ENCODE measurements at regions not wholly inside any gene's neighbourhood (a gene's known extent, or its start where the extent isn't known, plus 50 kb on each side); places are given as distances from the start of the nearest gene placed in this dataset.

DNA sequence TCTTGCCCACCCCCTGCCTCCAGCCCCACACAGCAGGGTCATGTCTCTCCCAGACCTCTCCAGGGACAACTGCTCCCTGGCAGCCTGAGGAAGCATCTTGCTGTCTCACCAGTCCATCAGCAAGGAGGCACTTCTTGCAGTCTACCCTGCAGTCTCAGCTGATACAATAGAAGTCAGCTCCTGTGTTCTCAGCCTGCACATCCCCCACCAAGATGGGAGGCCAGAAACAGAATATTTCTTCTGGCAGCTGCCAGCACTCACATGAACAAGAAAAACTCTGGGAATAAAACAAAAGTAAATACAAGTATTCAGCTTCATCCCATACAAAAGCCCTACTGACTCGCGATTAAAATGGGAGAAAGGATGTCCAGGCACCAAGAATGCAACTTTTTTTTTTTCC, 457.4 kb upstream of the PROK2 start:
- POLR2A ChIA-PET: no interaction called here
- CTCF ChIA-PET: no interaction called here
- H3K9me3 ChIP-seq (replicated peaks; ENCODE audit: control insufficient read depth, insufficient read depth, low read length): no peaks in the 10 kb centered on the region
- H3K4me2 ChIP-seq (ENCODE audit: insufficient read depth, low read length): no peak overlapping the region
- dilution Hi-C loops (cut with MboI; ENCODE audit: extremely low pct_ligation_motif_present, low sequenced_read_pairs) (no loop called here), intact Hi-C loops (cut with micrococcal nuclease) (no loop called here)
- H3K9me1 ChIP-seq (replicated peaks; ENCODE audit: control insufficient read depth, extremely low read depth, insufficient read depth, low read length): no peaks in the 10 kb centered on the region
- peaks cover 2% of the 10 kb centered on the region for H3K4me1 ChIP-seq (ENCODE audit: control insufficient read depth, extremely low read depth, insufficient read depth, low read length)
- H3K4me3 ChIP-seq (replicated peaks in 1 of 3; ENCODE audit: insufficient read depth in 1 of 3, low read depth in 1 of 3, low read length in 3 of 3): no peak overlapping the region
- peaks cover 2 to 10% of the 10 kb centered on the region in 2 experiments for H3K27me3 ChIP-seq (ENCODE audit: control insufficient read depth in 2 of 2, insufficient read depth in 2 of 2, low read length in 2 of 2)
- TF ChIP-seq FOS (IDR thresholded peaks at IDR 0.05; ENCODE audit: borderline replicate concordance, insufficient read depth, low read length) (no peak), EZH2 (IDR thresholded peaks at IDR 0.05; ENCODE audit: borderline replicate concordance, low read depth, low read length, severe bottlenecking) (no peak), POLR2A (IDR thresholded peaks at IDR 0.05; ENCODE audit: low read depth, low read length) (no peak), GATA2 (IDR thresholded peaks at IDR 0.05; ENCODE audit: insufficient read depth, insufficient read length, low read depth, low read length) (no peak), POLR2AphosphoS5 (IDR thresholded peaks at IDR 0.05; ENCODE audit: insufficient read depth, low read depth, low read length) (no peak)
- TF ChIP-seq, protein P1, sequence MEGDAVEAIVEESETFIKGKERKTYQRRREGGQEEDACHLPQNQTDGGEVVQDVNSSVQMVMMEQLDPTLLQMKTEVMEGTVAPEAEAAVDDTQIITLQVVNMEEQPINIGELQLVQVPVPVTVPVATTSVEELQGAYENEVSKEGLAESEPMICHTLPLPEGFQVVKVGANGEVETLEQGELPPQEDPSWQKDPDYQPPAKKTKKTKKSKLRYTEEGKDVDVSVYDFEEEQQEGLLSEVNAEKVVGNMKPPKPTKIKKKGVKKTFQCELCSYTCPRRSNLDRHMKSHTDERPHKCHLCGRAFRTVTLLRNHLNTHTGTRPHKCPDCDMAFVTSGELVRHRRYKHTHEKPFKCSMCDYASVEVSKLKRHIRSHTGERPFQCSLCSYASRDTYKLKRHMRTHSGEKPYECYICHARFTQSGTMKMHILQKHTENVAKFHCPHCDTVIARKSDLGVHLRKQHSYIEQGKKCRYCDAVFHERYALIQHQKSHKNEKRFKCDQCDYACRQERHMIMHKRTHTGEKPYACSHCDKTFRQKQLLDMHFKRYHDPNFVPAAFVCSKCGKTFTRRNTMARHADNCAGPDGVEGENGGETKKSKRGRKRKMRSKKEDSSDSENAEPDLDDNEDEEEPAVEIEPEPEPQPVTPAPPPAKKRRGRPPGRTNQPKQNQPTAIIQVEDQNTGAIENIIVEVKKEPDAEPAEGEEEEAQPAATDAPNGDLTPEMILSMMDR (IDR thresholded peaks at IDR 0.05; ENCODE audit: extremely low read depth in 1 of 2, insufficient read depth in 1 of 2, low read depth in 1 of 2, low read length in 2 of 2): no peak
- DNase-seq (ENCODE audit: low read depth, low spot score) (no peak), FAIRE-seq (no peak)
- H2AFZ ChIP-seq (ENCODE audit: low read depth, low read length): no peak overlapping the region
- no peak overlapping the region for H3K27ac ChIP-seq (ENCODE audit: insufficient read depth, low read depth, low read length)
- H3K9ac ChIP-seq (replicated peaks; ENCODE audit: extremely low read depth, insufficient read depth, low read length): no peak overlapping the region
- no TSS peak for BruUV-seq (replicated peaks)
- H3K36me3 ChIP-seq (ENCODE audit: control insufficient read depth in 2 of 2, extremely low read depth in 1 of 2, insufficient read depth in 2 of 2, low read length in 2 of 2): no peaks in the 10 kb centered on the region
- no peaks in the 10 kb centered on the region for H3K79me2 ChIP-seq (ENCODE audit: control insufficient read depth, insufficient read depth, low read length)
- H4K20me1 ChIP-seq (replicated peaks; ENCODE audit: control insufficient read depth, extremely low read depth, insufficient read depth, low read length): no peaks in the 10 kb centered on the region

DNA sequence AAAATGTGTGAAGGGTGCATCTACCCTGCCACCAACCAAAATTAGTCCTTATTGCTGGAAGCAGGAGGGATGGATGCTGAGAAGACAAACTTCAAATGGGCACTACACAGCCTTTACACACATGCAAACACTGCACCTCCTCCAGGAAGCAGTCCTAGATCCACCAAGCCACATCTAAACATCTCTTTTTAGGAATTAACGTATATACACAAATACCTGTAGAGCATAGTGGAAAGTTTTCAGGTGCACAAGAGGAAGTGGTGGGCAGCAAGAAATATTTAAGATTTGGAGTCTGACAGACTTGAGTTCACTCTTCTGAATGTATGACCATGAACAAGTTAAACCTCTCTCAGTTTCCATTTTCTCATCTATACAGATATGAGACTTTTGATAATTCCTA, 456.6 kb upstream of the PROK2 start:
- Histone ChIP-seq H4K20me1 (replicated peaks; ENCODE audit: control insufficient read depth, extremely low read depth, insufficient read depth, low read length) (no peaks in the 10 kb centered on the region), H3K9ac (replicated peaks; ENCODE audit: extremely low read depth, insufficient read depth, low read length) (no peak overlapping the region), H3K27me3 (ENCODE audit: control insufficient read depth in 2 of 2, insufficient read depth in 2 of 2, low read length in 2 of 2) (peaks cover 2 to 10% of the 10 kb centered on the region in 2 experiments), H3K9me3 (replicated peaks; ENCODE audit: control insufficient read depth, insufficient read depth, low read length) (no peaks in the 10 kb centered on the region), H3K4me2 (ENCODE audit: insufficient read depth, low read length) (no peak overlapping the region), H3K79me2 (ENCODE audit: control insufficient read depth, insufficient read depth, low read length) (no peaks in the 10 kb centered on the region), H2AFZ (ENCODE audit: low read depth, low read length) (no peak overlapping the region), H3K36me3 (ENCODE audit: control insufficient read depth in 2 of 2, extremely low read depth in 1 of 2, insufficient read depth in 2 of 2, low read length in 2 of 2) (no peaks in the 10 kb centered on the region), H3K4me1 (ENCODE audit: control insufficient read depth, extremely low read depth, insufficient read depth, low read length) (peaks cover 2% of the 10 kb centered on the region), H3K27ac (ENCODE audit: insufficient read depth, low read depth, low read length) (no peak overlapping the region), H3K4me3 (replicated peaks in 1 of 3; ENCODE audit: insufficient read depth in 1 of 3, low read depth in 1 of 3, low read length in 3 of 3) (no peak overlapping the region), H3K9me1 (replicated peaks; ENCODE audit: control insufficient read depth, extremely low read depth, insufficient read depth, low read length) (no peaks in the 10 kb centered on the region)
- ChIA-PET POLR2A (no interaction called here), CTCF (no interaction called here)
- TF ChIP-seq FOS (IDR thresholded peaks at IDR 0.05; ENCODE audit: borderline replicate concordance, insufficient read depth, low read length): no peak
- no peak for TF ChIP-seq EZH2 (IDR thresholded peaks at IDR 0.05; ENCODE audit: borderline replicate concordance, low read depth, low read length, severe bottlenecking)
- dilution Hi-C loops (cut with MboI; ENCODE audit: extremely low pct_ligation_motif_present, low sequenced_read_pairs) (no loop called here), intact Hi-C loops (cut with micrococcal nuclease) (no loop called here)
- DNase-seq (ENCODE audit: low read depth, low spot score) (no peak), FAIRE-seq (no peak)
- BruUV-seq (replicated peaks): no TSS peak

Measured in endothelial cell of umbilical vein (primary cell).